ENCODE measurements at regions not wholly inside any gene's neighbourhood (a gene's known extent, or its start where the extent isn't known, plus 50 kb on each side); places are given as distances from the start of the nearest gene placed in this dataset.

- no peak overlapping the region for H3K9ac ChIP-seq (ENCODE audit: insufficient read depth in 1 of 2, low read length in 2 of 2)
- 44 to 58% methylated on average over 3 of the region's 3 CpGs for WGBS, 2 donors
- DNase-seq (no peak), ATAC-seq (ENCODE audit: insufficient read depth, low FRiP score) (no peak)
- no peak for TF ChIP-seq CTCF (IDR thresholded peaks at IDR 0.05; ENCODE audit: control extremely low read depth, extremely low read depth)
- H3K27ac ChIP-seq (ENCODE audit: low read depth in 1 of 2, low read length in 1 of 2): no peak overlapping the region
- peaks cover 0 to 33% (median 3%) of the 10 kb centered on the region in 5 donors for H3K4me1 ChIP-seq (ENCODE audit: control insufficient read depth in 5 of 5, insufficient read depth in 5 of 5, low read length in 5 of 5)
- H3K9me3 ChIP-seq (ENCODE audit: control insufficient read depth in 4 of 4, insufficient read depth in 3 of 4, low read length in 3 of 4): no peaks in the 10 kb centered on the region
- H3K4me3 ChIP-seq: no peak overlapping the region
- no peaks in the 10 kb centered on the region for H3K36me3 ChIP-seq (ENCODE audit: control insufficient read depth in 4 of 4, insufficient read depth in 4 of 4, low read length in 4 of 4)
- no peaks in the 10 kb centered on the region for H3K27me3 ChIP-seq (ENCODE audit: control insufficient read depth in 3 of 3, insufficient read depth in 3 of 3, low read length in 2 of 3)
These were observed 569.0 kb downstream of the LTN1 start for GRCh38 chr21:28423521-28424190.

GRCh38 chr21:28421716-28422524, 570.8 kb downstream of the LTN1 start:
- H3K27me3 ChIP-seq (ENCODE audit: control insufficient read depth in 3 of 3, insufficient read depth in 3 of 3, low read length in 2 of 3): no peaks in the 10 kb centered on the region
- H3K27ac ChIP-seq (ENCODE audit: low read depth in 1 of 2, low read length in 1 of 2): no peak overlapping the region
- WGBS, 2 donors: 76 to 84% methylated on average over 3 of the region's 3 CpGs
- TF ChIP-seq CTCF (IDR thresholded peaks at IDR 0.05; ENCODE audit: control extremely low read depth, extremely low read depth): no peak
- DNase-seq (no peak), ATAC-seq (ENCODE audit: insufficient read depth, low FRiP score) (no peak)
- H3K36me3 ChIP-seq (ENCODE audit: control insufficient read depth in 4 of 4, insufficient read depth in 4 of 4, low read length in 4 of 4): no peaks in the 10 kb centered on the region
- peaks cover 0 to 24% (median 3%) of the 10 kb centered on the region in 5 donors for H3K4me1 ChIP-seq (ENCODE audit: control insufficient read depth in 5 of 5, insufficient read depth in 5 of 5, low read length in 5 of 5)
- H3K9me3 ChIP-seq (ENCODE audit: control insufficient read depth in 4 of 4, insufficient read depth in 3 of 4, low read length in 3 of 4): no peaks in the 10 kb centered on the region
- H3K4me3 ChIP-seq: no peak overlapping the region
- no peak overlapping the region for H3K9ac ChIP-seq (ENCODE audit: insufficient read depth in 1 of 2, low read length in 2 of 2)

GRCh38 chr21:28419811-28420210, 572.9 kb downstream of the LTN1 start:
- WGBS, 2 donors: 80 to 87% methylated on average over 2 of the region's 2 CpGs
- H3K9me3 ChIP-seq (ENCODE audit: control insufficient read depth in 4 of 4, insufficient read depth in 3 of 4, low read length in 3 of 4): no peaks in the 10 kb centered on the region
- H3K27me3 ChIP-seq (ENCODE audit: control insufficient read depth in 3 of 3, insufficient read depth in 3 of 3, low read length in 2 of 3): no peaks in the 10 kb centered on the region
- H3K27ac ChIP-seq (ENCODE audit: low read depth in 1 of 2, low read length in 1 of 2): no peak overlapping the region
- DNase-seq: no peak
- H3K4me3 ChIP-seq: no peak overlapping the region
- H3K9ac ChIP-seq (ENCODE audit: insufficient read depth in 1 of 2, low read length in 2 of 2): no peak overlapping the region
- ATAC-seq (ENCODE audit: insufficient read depth, low FRiP score): no peak
- H3K4me1 ChIP-seq (ENCODE audit: control insufficient read depth in 5 of 5, insufficient read depth in 5 of 5, low read length in 5 of 5): peaks cover 0 to 24% (median 3%) of the 10 kb centered on the region in 5 donors
- no peak for TF ChIP-seq CTCF (IDR thresholded peaks at IDR 0.05; ENCODE audit: control extremely low read depth, extremely low read depth)
- no peaks in the 10 kb centered on the region for H3K36me3 ChIP-seq (ENCODE audit: control insufficient read depth in 4 of 4, insufficient read depth in 4 of 4, low read length in 4 of 4)

Measured in lung (tissue), 11 donors.